ENCODE measurements at regions not wholly inside any gene's neighbourhood (a gene's known extent, or its start where the extent isn't known, plus 50 kb on each side); places are given as distances from the start of the nearest gene placed in this dataset.
"Not testable (repeated sequence)": the region's sequence is repeated elsewhere in the genome, so short reads cannot be mapped to it uniquely, and the experiment has no call there.

DNA sequence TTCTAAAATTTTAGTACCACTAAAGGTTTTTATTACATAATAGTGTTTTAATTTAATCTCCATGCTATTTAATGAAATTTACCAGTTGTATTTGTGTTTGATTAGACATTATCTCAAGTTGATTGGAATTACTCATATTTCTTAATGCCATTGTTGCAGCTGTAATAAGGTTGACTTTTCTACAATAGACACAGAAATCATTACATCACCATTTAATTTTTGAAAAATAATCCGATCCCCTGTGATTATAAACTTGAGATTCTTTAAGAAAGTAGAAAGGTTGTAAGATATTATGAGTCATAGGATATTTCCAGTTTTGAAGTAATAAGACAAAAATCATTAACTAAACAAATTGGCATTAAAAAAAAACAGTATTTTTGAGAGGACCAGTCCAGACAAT, 161.4 kb downstream of the PRL start:
- DNase-seq (ENCODE audit: low read depth in 1 of 2, low spot score in 1 of 2), result no peak

DNA sequence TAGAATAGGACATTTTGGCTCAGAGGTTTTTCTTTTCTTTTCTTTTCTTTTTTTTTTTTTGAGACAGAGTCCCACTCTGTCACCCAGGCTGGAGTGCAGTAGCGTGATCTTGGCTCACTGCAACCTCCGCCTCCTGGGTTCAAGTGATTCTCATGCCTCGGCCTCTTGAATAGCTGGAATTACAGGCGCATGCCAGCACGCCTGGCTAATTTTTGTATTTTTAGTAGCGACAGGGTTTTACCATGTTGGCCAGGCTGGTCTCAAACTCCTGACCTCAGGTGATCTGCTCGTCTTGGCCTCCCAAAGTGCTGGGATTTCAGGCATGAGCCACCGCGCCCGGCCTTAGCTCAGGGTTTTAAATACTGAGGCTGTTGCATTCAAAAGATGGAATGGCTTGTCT, 156.1 kb downstream of the PRL start:
- not testable (repeated sequence) for DNase-seq (ENCODE audit: low read depth in 1 of 2, low spot score in 1 of 2)

DNA sequence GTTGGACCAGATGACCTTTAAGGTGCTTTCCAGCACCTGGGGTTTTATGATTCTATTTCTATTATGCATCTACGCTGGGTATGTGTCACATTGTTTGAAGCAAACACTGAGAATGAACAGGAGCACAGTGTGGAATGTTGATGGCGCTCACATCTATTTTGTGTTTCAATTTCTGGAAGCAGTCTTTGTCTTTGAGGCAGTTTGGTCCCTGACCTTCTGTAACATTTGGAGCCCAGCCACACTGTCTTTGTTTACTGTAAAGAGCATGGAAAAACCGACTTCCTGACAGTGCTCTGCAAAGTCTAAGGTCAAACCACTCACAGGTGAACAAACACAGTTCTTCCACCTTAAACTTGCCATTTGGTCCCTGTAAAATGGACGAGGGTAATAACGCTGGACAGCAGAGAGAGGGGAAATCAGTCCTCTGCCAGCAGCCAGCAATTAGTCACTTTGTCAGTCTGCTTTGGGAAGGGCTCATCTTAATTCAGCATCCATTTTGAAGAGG, 155.5 kb downstream of the PRL start:
- no peak for DNase-seq (ENCODE audit: low read depth in 1 of 2, low spot score in 1 of 2)

DNA sequence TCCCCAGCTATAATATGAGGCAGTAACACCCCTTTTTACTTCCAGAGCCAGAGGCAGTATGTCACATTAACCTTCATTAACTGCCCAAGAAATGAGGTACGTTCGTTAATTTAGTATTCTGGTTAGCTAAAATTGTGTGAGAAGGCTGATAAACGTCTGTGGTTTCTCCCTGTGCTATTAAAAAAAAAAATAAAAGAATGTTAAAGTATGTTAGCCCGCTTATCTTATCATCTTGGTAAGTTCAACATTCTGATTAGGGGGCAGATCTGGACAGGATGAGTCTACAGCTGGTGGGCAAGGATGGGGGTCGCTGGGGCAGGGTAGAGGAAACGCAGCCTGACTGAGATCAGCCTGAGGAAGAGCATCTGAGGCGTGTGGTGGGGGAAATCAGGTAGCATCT, 154.0 kb downstream of the PRL start:
- no peak for DNase-seq (ENCODE audit: low read depth in 1 of 2, low spot score in 1 of 2)

DNA sequence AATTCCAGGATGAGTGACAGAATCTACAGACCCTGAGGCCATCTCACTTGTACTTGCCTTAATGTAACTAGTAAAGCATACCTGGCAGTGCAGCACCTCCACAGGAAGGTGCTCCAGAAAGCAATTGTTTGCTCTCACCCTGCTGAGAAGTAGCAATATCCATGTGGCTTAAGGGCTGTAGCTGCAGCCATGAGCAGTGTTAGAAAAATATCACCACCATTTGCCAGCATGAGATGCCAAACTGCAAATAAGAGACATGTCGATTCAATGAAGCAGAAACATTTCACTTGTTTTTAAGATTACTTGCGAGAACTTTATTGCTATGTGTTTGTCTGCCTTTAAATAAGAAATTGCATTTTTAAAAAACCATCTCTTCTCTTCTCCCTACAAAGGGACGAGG, 151.5 kb downstream of the PRL start:
- DNase-seq (ENCODE audit: low read depth in 1 of 2, low spot score in 1 of 2), result no peak

DNA sequence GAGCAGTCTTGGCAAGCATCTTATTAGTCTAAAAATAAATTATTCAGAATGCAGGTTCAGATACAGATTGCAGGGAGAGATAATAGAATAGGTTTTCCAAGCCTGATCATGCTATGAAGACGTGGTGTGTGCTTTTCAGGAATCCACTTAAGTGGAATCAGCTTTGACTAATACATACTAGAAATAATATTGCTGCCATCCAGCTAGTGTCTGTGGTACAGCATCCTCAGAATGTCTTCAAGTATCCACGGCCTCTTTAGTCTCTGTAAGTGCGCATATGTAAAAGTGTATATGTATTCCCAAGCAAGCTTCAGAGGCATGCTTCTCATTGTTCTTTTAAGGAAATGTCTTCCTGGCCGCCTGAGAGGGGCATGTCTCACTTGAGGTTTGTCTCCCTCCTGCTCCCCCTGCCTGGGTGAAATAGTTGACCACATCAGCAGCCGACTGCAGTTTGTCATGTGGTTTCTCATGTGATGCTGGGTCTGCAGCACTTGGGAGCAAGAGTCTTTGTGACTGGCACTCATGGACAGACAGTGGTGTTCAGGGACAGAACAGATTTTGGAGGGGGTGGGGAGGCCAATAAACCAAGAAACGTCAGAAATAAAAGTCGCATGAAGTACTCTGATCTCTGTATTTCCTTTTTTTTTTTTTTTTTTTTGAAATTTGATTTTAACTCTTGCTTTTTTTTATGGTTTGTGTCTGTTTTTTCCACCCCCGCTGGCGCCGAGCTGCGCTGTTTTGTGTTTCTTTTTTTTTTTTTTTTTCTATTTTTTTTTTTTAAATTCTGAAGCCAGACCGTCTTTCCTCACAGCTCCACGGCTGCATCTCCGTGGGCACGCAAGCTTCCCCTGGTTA, 150.8 kb downstream of the PRL start:
- DNase-seq (ENCODE audit: low read depth in 1 of 2, low spot score in 1 of 2), result no peak

DNA sequence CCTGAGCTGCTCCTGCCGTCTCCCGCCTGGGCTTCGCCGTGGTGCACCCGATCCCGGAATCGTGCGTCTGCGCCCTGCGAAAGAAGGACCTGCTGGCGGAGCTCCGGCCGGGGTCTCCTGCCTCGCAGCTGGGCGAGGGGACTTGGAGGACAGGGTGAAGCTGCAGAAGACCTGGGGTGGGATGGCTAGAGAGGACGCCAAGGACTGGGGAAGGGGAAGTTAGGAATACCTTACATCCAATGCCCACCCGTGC, 150.2 kb downstream of the PRL start:
- no peak for DNase-seq (ENCODE audit: low read depth in 1 of 2, low spot score in 1 of 2)

DNA sequence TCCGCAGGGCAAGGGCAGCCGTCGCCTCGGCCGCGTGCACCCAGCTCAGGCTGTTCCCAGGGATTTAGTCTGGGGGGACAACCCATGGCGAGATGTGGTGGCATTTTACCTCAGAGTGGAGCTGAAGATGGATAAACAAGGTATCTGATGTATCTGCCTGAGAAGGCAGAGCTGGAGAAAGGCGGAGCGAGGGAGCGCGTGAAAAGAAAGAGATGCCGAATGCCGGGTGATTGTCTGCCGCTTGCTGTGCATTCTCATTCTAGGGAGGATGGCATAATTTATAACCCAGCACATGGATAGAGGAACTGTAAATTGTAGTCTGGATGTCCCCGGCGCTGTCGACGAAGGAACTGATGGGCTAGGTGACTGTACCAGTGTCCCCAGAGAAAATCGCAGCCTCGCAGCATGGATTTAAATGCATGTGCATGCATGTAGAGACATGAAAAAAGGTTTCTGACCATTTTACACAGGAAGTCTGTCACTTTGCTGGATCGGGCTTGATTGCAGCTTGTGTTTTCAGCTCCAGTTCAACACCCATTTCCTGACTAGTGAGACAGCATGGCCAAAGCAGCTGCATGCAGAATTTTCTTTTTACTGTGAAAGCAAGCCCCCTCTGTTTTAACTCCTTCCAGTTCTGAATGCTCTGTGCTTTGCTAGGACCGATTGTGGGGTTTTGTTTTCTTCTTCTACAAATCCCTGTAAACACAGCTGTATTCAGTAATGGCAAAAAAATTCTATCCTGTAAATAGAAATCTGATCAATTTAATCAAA, 149.7 kb downstream of the PRL start:
- DNase-seq (ENCODE audit: low read depth in 1 of 2, low spot score in 1 of 2), result no peak

DNA sequence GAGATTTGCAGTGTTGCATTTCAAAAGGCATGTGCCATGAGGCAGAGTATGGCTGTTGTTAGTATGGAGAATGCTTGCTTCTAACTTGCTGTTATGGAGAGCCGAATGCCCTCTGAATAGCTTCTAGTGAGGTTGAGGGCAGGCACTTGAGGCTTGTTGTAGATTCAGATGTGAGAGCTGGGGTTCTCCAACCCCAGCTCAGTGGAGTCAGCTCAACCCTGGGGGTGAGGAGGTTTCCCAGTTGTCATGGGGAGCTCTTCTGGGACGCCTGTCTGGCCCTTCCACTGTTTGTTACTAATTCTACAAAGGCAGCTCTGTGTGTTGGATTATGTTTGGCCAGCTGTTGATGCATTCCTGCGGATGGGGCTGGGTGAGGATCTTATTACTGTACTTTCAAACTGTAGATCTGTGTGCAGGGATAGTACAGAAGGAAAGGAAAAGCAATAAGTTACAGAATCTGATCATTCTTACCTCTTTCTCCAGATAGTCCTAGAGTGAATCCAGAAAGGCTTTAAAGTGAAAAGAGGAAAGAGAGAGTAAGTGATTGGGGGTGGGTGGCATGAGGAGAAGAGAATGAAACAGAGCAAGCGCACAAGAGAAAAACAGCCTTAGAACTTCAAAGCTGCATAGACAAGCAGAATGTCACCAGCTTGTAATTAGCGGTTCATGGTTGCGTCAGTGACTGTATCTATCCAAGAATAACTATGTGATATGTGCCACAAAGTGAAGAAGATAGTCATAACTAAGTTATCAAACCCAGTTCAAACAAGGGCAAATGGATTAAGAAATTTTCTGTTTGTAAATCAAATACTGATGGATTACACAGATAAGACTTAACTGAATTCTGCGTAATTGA, 148.7 kb downstream of the PRL start:
- DNase-seq (ENCODE audit: low read depth in 1 of 2, low spot score in 1 of 2), result no peak

DNA sequence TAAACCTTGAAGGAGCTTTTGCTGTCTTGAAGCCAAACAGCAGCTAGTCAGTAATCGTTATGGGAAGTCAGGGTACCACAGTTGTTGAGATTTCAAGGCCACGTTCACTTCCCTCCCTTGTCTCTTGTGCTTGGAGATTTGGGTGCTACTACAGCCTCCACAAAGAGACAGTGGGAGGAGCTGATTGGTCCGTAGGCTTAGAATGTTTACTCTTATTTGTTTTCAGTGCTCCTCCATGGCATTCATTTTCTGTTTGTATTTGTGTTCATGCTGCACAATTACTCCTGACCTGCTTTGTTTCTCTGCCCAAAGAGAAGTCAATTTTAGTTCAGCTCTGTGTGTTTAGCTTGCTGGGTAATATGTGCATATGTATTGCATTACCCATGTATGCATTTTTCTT, 147.7 kb downstream of the PRL start:
- DNase-seq (ENCODE audit: low read depth in 1 of 2, low spot score in 1 of 2), result no peak

DNA sequence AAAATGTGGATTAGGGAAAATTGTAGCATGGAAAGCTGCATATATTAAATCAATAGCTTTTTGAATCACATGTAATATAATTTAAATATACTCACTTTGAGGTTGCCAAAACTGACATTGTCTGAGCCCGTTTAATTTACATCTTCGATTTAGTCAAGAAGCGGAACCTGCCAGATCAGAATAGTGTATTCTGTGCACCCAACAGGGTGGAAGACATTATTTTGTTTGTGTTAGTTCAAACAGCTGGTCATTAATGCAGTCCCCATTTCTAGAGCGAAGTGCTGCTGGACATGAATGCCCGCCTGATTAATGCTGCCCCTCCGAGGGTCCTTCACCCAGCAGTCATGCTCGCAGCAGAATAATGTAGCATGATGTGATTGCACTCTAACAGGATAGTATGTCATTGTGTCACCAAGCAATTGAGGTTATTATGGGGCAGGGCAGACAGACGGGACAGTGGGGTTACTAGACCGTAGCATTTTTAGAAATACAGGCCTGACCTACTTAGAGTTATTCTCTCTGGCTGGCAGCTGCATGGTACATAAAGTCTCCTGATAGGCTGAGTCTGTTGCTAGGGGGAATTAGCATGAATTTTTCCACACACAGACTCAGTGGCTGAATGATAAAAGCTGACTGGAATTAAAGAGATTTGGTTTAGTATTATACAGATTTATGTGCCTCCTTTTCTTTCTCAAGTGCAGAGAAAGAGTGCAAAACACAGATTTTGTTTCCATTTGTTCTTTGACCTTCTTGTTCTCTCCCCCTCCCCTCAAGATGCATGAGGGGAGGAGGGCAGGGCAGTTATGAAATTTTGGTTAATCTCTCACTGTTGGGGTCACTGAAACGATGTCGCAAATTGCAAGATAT, 147.1 kb downstream of the PRL start:
- DNase-seq (ENCODE audit: low read depth in 1 of 2, low spot score in 1 of 2), result no peak

DNA sequence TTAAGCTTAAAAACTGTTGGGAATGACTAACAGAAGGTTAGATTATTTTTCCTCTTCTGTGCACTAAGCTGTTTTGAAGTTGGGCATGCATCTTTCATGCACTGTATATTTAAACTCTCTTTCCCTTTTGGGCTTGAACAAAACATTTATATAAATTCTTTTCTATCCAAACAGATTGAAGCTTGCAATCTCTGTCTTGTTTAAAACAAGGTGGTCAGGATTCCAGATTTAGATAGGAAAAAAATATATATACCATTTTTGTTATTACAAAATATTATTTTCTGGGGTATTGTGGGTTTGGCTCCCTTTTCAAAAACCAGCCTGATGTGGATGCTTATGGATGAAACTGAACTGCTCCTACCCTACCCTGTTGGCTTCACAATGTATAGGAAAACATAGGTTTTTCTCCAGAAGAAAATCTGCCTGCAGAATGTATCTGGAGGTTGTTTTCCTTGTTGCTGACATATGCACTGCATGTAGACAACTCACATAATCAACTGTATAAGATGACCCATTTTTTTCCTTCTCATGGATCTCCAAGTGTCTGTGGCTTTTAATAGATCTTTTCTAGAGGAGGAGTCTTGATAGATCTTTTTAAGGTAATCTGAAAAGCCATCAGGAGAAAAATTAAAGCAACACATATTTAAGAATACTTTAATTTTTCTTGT, 146.3 kb downstream of the PRL start:
- no peak for DNase-seq (ENCODE audit: low read depth in 1 of 2, low spot score in 1 of 2)

DNA sequence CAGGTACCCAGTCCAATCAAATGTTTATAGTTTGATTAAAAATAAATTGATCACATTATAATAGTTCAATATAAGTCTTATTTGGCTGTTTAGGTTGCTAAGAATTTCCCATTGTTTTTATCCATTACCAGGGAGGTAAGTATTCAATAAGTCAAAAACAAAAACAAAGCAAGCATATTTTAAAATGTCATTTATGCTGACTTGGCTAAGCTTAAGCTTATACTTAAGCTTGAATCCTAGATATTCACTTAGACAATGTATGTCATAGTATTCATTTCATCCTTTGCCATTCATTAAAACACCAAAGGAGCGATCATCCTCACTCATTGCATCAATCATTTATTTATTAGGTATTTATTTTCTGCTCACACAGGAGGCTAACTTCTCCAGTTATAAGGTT, 144.9 kb downstream of the PRL start:
- no peak for DNase-seq (ENCODE audit: low read depth in 1 of 2, low spot score in 1 of 2)

DNA sequence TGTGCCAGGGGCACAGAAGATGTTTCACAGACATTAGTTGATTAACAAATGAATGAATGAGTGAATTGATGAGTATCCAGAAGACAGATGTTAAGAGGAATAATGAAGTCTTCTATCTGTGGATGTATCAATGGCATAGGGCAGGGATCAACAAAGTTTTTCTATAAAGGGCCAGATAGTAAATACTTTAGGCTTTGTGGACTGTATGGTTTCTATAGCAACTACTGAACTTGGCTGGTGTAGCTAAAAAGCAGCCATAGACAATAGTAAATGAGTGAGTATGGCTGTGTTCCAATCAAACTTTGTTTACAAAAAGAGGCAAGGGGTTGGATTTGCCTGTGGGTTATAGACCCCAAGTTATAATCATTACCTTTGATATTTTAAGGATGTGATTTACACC, 144.0 kb downstream of the PRL start:
- DNase-seq (ENCODE audit: low read depth in 1 of 2, low spot score in 1 of 2), result no peak

DNA sequence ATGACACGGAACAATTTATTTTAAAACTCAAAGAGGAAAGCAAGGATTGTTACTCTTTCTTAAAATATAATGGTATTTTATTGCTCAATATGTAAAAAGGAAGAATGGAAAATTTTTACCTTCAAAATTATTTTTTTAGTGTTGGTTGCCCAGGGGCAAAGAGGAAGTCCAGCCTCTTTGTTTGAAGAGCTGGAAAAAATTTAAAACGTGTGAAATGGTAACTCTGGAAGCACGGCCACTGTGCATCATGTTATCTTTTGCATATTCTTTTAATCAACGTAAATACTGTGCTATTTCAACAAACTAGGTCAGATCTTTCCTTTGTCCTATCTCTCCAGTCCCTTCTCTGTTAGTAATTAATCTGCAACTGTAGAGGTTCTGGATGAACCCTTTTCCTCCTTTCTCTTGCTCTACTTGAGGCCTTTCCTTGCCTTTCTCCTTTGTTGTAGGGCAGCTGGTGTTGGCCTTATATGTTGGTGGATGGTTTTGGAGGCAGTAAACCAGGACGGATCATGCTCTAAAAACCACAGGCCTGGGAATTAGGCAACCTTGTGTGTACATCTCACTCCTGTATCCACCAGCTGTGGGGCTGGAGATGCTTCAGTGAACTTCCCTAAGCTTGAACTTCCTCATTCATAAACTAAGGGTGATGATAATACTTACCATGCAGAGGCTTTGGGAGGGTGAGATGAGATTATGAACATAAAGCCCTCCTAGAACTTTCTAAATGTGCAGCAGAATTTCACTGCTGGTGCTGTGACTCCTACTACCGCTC, 143.3 kb downstream of the PRL start:
- no peak for DNase-seq (ENCODE audit: low read depth in 1 of 2, low spot score in 1 of 2)

DNA sequence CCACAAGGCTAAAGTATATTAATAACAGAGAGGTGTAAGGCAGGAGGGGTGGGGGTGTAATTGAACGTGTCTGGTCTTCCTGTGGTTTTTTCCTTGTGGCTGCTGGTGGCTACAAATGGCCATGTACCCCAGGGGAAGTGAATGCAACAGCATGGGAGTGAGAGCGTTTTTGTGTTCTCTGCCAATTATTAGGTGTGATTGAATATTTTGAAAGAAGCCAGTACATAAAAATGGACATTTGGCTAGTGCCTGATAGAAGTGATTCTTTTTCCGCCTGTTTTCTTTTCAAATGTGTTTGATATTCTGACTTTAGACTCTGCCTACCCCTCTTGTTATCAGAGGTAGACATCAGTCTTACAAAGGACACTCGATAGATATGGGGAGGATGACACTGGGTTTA, 141.3 kb downstream of the PRL start:
- DNase-seq (ENCODE audit: low read depth in 1 of 2, low spot score in 1 of 2), result no peak

DNA sequence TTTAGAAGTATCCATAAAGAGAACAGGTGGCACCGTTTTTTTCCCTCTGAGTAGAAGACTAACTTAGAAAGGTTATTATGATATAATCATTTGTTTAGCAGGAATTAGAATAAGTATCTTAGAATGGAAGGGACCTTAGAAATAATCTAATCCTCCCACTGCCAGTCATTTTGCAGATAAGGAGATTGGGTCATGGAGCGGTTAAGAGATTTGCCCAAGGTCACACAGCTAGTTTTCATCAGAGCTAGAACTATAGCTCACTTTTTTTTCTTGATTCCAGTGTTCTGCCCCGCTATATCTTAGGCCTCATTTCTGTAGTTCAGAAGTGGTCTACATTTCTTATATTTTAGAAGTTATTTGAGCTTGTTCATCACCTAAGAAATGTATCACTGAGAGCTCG, 139.6 kb downstream of the PRL start:
- no peak for DNase-seq (ENCODE audit: low read depth in 1 of 2, low spot score in 1 of 2)

DNA sequence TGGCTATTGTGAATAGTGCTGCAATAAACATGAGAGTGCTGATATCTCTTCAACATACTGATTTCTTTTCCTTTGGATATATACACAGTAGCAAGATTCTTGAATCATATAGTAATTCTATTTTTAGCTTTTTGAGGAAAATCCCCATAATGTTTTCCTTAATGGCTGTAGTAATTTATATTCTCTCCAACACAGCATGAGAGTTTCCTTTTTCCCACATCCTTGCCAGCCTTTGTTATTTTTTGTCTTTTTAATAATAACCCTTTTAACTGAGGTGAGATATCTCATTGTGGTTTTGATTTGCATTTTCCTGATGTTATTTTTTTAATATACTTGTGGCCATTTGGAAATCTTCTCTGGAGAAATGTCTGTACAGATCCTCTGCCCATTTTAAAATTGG, 132.6 kb downstream of the PRL start:
- DNase-seq (ENCODE audit: low read depth in 1 of 2, low spot score in 1 of 2), result no peak

DNA sequence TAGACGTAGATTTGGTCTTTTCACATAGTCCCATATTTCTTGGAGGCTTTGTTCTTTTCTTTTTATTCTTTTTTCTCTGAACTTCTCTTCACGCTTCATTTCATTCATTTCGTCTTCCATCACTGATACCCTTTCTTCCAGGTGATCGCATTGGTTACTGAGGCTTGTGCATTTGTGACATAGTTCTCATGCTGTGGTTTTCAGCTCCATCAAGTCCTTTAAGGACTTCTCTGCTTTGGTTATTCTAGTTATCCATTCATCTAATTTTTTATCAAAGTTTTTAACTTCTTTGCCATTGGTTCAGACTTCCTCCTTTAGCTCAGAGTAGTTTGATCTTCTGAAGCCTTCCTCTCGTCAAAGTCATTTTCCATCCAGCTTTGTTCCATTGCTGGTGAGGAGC, 125.8 kb downstream of the PRL start:
- DNase-seq (ENCODE audit: low read depth in 1 of 2, low spot score in 1 of 2), result not testable (repeated sequence)

DNA sequence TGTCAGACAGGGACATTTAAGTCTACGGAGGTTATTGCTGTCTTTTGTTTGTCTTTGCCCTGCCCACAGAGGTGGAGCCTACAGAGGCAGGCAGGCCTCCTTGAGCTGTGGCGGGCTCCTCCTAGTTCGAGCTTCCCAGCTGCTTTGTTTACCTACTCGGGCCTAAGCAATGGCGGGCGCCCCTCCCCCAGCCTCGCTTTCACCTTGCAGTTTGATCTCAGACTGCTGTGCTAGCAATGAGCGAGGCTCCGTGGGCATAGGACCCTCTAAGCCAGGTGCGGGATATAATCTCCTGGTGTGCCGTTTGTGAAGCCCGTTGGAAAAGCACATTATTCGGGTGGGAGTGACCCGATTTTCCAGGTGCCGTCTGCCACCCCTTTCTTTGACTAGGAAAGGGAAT, 125.0 kb downstream of the PRL start:
- DNase-seq (ENCODE audit: low read depth in 1 of 2, low spot score in 1 of 2), result not testable (repeated sequence)

Data from stimulated activated CD4-positive, alpha-beta T cell treated with anti-CD3 and anti-CD28 coated beads, Interleukin-15, amount 100 ng/mL, for 1 hour (primary cell).